Esophagus muscularis mucosa (tissue), 4 donors: ENCODE measurements at regions not wholly inside any gene's neighbourhood (a gene's known extent, or its start where the extent isn't known, plus 50 kb on each side); places are given as distances from the start of the nearest gene placed in this dataset.

Experiments
- DNase-seq: peaks from one replicate; pipeline ENCODE4 v3.0.0-alpha.2; 2017; ENCODE audit errors: extremely low spot score
- H3K27ac ChIP-seq, 4 donors: fragments of 200-600 bp; sonication (generic); replicated peaks in 1 of 4; 1 replicate in 3 of 4; 2 replicates in 1 of 4; pipeline ENCODE4 v1.5.1; 2016 to 2019; ENCODE audit warnings: mild to moderate bottlenecking in 1 of 4
- H3K27me3 ChIP-seq, 4 donors: fragments of 200-600 bp; sonication (generic); one replicate each; pipeline versions ENCODE4 v1.5.1 to v1.6.0; 2016 to 2019
- H3K36me3 ChIP-seq, 4 donors: fragments of 200-600 bp; sonication (generic); one replicate each; pipeline ENCODE4 v1.5.1; 2016 to 2019
- H3K4me1 ChIP-seq, 4 donors: fragments of 200-600 bp; sonication (generic); one replicate each; pipeline ENCODE4 v1.5.1; 2016 to 2019
- H3K4me3 ChIP-seq, 4 donors: fragments of 200-600 bp; sonication (generic); 1 replicate in 2 of 4; 2 replicates in 2 of 4; pipeline ENCODE4 v1.5.1; 2016 to 2019; ENCODE audit warnings: mild to moderate bottlenecking in 4 of 4, moderate library complexity in 1 of 4
- H3K9me3 ChIP-seq, 4 donors: fragments of 200-600 bp; sonication (generic); 1 replicate in 3 of 4; 2 replicates in 1 of 4; pipeline ENCODE4 v1.5.1; 2016 to 2019
- EP300 ChIP-seq: sonication (generic); formaldehyde crosslinking; IDR thresholded peaks from one replicate; pipeline ENCODE4 v1.6.1; 2017; ENCODE audit warnings: antibody characterized with exemption
- POLR2A ChIP-seq: fragments of 450-650 bp; IDR thresholded peaks from one replicate; pipeline ENCODE4 v1.6.1; 2017; ENCODE audit warnings: antibody characterized with exemption, moderate library complexity, mild to moderate bottlenecking, low read depth
- POLR2AphosphoS5 ChIP-seq, 2 donors: sonication (generic); formaldehyde crosslinking; IDR thresholded peaks; one replicate each; pipeline ENCODE4 v1.6.1; 2017; ENCODE audit warnings: antibody characterized with exemption in 2 of 2
- WGBS: methylation state at CpG from one replicate; pipeline ENCODE4 v1.1.5; 2018; 5-methylcytosine and 5-hydroxymethylcytosine counted together
- intact Hi-C: fragments of 100-400 bp; cut with DNase I; formaldehyde crosslinking; loops from one replicate; pipeline ENCODE4 v1.15.1; 2023
- TF ChIP-seq, protein P1 (sequence below), 3 experiments: fragments of 200-600 bp in 2 of 3; fragments of 450-650 bp in 1 of 3; sonication (generic) in 2 of 3; IDR thresholded peaks; one replicate each; pipeline ENCODE4 v1.5.1; 2017 to 2019; ENCODE audit warnings: antibody characterized with exemption in 3 of 3, mild to moderate bottlenecking in 2 of 3, moderate library complexity in 1 of 3

DNA sequence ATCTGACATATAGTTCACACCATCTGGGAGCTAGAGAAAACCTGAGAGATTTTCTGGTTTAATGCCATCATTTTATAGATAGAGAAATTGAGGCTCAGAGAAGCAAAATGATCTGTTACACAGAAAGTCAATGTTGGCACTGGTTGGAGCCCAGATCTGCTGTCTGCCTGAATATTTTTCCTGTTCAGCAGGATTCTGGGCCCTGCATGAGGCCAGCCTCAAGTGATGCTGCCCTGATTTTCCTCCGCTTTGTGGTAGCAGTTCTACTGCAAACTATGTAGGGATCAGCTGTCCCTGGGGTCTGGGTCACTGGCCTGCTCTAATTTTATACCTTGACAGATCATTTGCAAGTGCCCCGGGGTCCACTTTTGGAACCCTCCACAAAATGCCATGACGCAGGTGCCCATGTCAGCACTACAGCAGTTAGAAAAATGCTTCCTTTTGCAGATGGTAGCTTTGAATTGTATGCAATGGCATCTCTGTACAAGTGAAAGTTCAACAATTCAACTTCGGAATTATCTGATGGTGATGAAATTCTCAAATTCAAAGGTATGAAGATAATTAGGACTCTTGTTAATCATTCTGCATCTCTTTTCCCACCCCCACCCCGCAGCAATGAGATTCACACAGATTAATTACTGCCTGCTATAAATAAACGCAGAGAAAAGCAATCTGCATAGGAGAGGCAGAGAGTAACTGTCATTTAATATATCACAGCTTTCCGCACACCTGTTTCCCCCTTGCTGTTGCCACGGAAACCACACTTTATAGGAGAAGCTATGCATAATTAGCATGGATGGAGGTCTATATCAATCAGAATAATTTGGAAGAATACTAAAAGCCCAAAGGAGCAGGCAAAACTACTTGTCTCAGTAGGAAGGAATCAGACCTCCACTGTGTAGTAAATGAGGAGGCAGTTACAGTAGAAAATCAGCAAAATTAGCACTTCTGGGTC lies 222.6 kb downstream of the PDCD6IP start:
- H3K9me3 ChIP-seq, result no peaks in the 10 kb centered on the region
- DNase-seq, result no peak
- no peaks in the 10 kb centered on the region for H3K36me3 ChIP-seq
- intact Hi-C loops, result no loop called here
- H3K4me3 ChIP-seq, result no peak overlapping the region
- no peak for TF ChIP-seq POLR2AphosphoS5 (IDR thresholded peaks at IDR 0.05)
- TF ChIP-seq POLR2A, result no peak
- TF ChIP-seq EP300, result no peak
- TF ChIP-seq, protein P1, sequence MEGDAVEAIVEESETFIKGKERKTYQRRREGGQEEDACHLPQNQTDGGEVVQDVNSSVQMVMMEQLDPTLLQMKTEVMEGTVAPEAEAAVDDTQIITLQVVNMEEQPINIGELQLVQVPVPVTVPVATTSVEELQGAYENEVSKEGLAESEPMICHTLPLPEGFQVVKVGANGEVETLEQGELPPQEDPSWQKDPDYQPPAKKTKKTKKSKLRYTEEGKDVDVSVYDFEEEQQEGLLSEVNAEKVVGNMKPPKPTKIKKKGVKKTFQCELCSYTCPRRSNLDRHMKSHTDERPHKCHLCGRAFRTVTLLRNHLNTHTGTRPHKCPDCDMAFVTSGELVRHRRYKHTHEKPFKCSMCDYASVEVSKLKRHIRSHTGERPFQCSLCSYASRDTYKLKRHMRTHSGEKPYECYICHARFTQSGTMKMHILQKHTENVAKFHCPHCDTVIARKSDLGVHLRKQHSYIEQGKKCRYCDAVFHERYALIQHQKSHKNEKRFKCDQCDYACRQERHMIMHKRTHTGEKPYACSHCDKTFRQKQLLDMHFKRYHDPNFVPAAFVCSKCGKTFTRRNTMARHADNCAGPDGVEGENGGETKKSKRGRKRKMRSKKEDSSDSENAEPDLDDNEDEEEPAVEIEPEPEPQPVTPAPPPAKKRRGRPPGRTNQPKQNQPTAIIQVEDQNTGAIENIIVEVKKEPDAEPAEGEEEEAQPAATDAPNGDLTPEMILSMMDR (IDR thresholded peaks at IDR 0.05), result no peak
- H3K27me3 ChIP-seq, result no peaks in the 10 kb centered on the region
- no peaks in the 10 kb centered on the region for H3K4me1 ChIP-seq
- no peak overlapping the region for H3K27ac ChIP-seq
- 57% methylated on average over 8 of the region's 8 CpGs for WGBS

DNA sequence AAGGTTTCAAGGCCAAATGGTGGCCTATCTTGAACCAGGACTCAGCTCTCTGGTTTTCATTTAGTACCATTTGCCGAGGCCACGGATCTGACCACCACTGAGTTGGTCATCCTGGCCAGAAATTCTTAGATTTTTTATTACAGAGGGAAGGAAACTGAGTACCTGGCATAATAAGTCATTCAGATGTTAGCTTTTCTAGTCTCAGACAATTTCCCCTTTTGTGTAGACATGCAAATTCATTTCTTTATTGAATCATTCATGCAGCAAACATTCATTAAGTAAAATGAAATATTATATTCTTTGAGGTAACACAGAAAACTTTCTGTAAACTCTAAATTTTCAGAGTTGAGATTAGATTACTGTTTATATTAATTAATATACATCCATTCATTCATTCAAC lies 223.7 kb downstream of the PDCD6IP start:
- Histone ChIP-seq H3K36me3 (no peaks in the 10 kb centered on the region), H3K27ac (no peak overlapping the region), H3K4me3 (no peak overlapping the region), H3K4me1 (no peaks in the 10 kb centered on the region), H3K27me3 (no peaks in the 10 kb centered on the region), H3K9me3 (no peaks in the 10 kb centered on the region)
- no peak for DNase-seq
- 84% methylated on average over 2 of the region's 2 CpGs for WGBS
- no peak for TF ChIP-seq POLR2AphosphoS5 (IDR thresholded peaks at IDR 0.05)
- no peak for TF ChIP-seq POLR2A
- intact Hi-C loops, result no loop called here

DNA sequence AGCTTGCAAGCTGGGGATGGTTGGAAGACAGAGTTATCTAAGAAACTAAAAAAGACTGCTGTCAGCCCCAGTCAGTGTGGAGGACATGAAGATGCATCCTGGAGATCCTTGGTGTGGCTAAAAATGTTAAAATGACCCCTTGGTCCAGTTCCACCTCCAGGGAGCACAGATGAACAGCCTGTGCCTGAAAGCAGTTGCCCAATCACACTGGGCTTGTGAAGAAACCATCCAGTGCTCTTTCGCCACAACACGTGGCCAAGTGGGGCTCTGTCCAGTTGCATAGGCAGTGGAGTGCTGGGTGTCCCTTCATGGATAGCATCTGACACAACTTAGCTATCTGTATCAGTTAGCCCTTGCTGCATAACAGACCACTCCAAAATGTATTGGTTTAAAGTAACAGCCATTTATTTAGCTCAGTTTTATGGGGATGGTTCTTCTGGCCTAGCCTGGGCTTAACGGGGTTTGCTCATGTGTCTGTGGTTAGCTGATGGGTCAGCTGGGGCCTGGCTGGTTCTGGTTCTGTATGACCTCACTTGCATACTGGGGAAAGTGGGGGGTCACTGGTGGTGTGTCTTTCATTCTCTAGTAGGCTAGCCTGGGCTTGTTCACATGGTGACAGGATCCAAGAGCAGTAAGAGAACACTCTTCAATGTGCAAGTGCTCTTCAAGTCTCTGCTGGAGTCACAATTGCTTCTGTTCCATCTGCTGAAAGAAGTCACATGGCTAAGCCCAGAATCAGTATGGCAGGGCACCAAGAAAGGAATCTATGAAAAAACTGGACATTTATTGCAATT lies 226.2 kb downstream of the PDCD6IP start:
- Histone ChIP-seq H3K27me3 (no peaks in the 10 kb centered on the region), H3K36me3 (no peaks in the 10 kb centered on the region), H3K27ac (no peak overlapping the region), H3K9me3 (no peaks in the 10 kb centered on the region), H3K4me1 (no peaks in the 10 kb centered on the region), H3K4me3 (no peak overlapping the region)
- WGBS, result 84% methylated on average over 3 of the region's 3 CpGs
- TF ChIP-seq POLR2AphosphoS5 (IDR thresholded peaks at IDR 0.05) (no peak), EP300 (no peak), POLR2A (no peak)
- TF ChIP-seq, protein P1 (IDR thresholded peaks at IDR 0.05), result no peak
- intact Hi-C loops, result no loop called here
- DNase-seq, result no peak

DNA sequence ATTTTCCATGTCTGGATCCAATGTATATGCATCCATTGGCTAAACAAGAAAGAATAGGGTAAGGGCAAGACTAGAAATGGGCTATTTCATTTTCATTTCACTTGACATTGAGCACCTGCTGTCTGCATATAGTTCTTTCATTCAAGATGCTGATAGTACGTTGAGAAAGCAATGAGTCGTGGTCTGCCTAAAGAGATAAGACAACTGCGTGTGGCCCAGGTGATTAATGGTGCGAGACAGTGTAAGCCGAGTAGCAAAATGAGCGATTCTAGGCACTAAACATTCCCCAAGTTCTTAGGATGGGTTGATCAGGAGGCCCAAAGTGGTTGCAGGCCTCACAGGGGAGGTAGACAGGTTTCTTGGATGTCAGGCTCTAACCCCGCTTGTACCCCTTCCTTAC lies 235.4 kb downstream of the PDCD6IP start:
- 87% methylated on average over 7 of the region's 7 CpGs for WGBS
- H3K4me3 ChIP-seq, result no peak overlapping the region
- DNase-seq, result no peak
- no peaks in the 10 kb centered on the region for H3K9me3 ChIP-seq
- peaks cover 0 to 6% (median 0%) of the 10 kb centered on the region in 4 donors for H3K4me1 ChIP-seq
- TF ChIP-seq POLR2A (no peak), POLR2AphosphoS5 (IDR thresholded peaks at IDR 0.05) (no peak), EP300 (no peak)
- TF ChIP-seq, protein P1 (IDR thresholded peaks at IDR 0.05), result no peak
- H3K36me3 ChIP-seq, result no peaks in the 10 kb centered on the region
- intact Hi-C loops, result no loop called here
- H3K27me3 ChIP-seq, result no peaks in the 10 kb centered on the region
- H3K27ac ChIP-seq, result no peak overlapping the region

DNA sequence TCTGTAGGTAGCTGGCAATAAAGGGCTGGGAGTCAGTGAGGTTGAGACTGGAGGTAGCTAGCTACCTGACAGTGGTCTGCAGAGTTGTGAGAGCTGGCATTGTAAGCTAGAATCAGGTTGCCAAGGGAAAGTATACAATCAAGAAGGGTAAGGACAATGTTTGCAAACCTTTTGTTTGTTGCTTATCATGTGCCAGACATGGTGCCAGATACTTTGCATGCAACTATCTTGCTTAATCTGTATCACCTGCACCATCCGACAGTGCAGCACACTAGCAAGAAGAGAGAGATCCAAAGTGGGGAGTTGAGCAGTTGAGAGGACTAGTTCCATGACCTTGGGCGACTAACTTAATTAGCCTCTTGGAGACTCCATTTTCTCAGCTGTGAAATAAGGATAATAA lies 236.4 kb downstream of the PDCD6IP start:
- TF ChIP-seq, protein P1 (IDR thresholded peaks at IDR 0.05), result no peak
- TF ChIP-seq POLR2AphosphoS5 (IDR thresholded peaks at IDR 0.05), result no peak
- TF ChIP-seq POLR2A, result no peak
- no peak for TF ChIP-seq EP300
- Histone ChIP-seq H3K9me3 (no peaks in the 10 kb centered on the region), H3K4me3 (no peak overlapping the region), H3K36me3 (no peaks in the 10 kb centered on the region), H3K4me1 (peaks cover 0 to 6% (median 0%) of the 10 kb centered on the region in 4 donors), H3K27me3 (no peaks in the 10 kb centered on the region), H3K27ac (no peak overlapping the region)
- 100% methylated on average over 2 of the region's 2 CpGs for WGBS
- intact Hi-C loops, result no loop called here
- DNase-seq, result no peak
